Adrenal gland (tissue), 9 donors: ENCODE measurements at regions not wholly inside any gene's neighbourhood (a gene's known extent, or its start where the extent isn't known, plus 50 kb on each side); places are given as distances from the start of the nearest gene placed in this dataset.

ENCODE experiments used
- DNase-seq, 7 donors: peaks; one replicate each; pipeline ENCODE4 v3.0.0-alpha.2; 2019 to 2020
- H3K27ac ChIP-seq, 5 donors: fragments of 200-600 bp; sonication (generic) in 4 of 5; 1 replicate in 3 of 5; 2 replicates in 2 of 5; pipeline versions ENCODE4 v1.5.1 to v1.8.0; 2016 to 2020; ENCODE audit warnings: mild to moderate bottlenecking in 1 of 5
- H3K27me3 ChIP-seq: fragments of 200-600 bp; 2 replicates; pipeline ENCODE4 v1.8.0; 2021
- H3K36me3 ChIP-seq, 2 donors: fragments of 200-600 bp; replicated peaks in 1 of 2; 1 replicate in 1 of 2; 2 replicates in 1 of 2; pipeline versions ENCODE4 v1.5.1 to v1.8.0; 2018 to 2022
- H3K4me1 ChIP-seq, 2 donors: fragments of 200-600 bp; replicated peaks in 1 of 2; 1 replicate in 1 of 2; 2 replicates in 1 of 2; pipeline versions ENCODE4 v1.5.1 to v1.8.0; 2018 to 2021
- H3K4me3 ChIP-seq, 4 donors: fragments of 200-600 bp; sonication (generic) in 3 of 4; one replicate each; pipeline ENCODE4 v1.5.1; 2016 to 2018
- H3K9me3 ChIP-seq, 3 donors: fragments of 200-600 bp; sonication (generic) in 1 of 3; replicated peaks in 1 of 3; 1 replicate in 2 of 3; 2 replicates in 1 of 3; pipeline versions ENCODE4 v1.5.1 to v1.8.0; 2016 to 2021
- POLR2A ChIP-seq, 2 donors: fragments of 450-650 bp; IDR thresholded peaks; one replicate each; pipeline ENCODE4 v1.6.1; 2017; ENCODE audit warnings: antibody characterized with exemption in 2 of 2, mild to moderate bottlenecking in 2 of 2, moderate library complexity in 1 of 2
- WGBS, 4 donors: extraction: QIAGEN DNeasy Blood & Tissue Kit in 2 of 4; methylation state at CpG; one replicate each; pipeline versions ENCODE4 v1.1.5 to v1.1.7; 2013 to 2017; 5-methylcytosine and 5-hydroxymethylcytosine counted together
- intact Hi-C, 2 donors: fragments of 100-400 bp; cut with DNase I; formaldehyde crosslinking; loops; one replicate each; pipeline versions ENCODE4 v1.14.1 to v1.15.0; 2022 to 2023
- TF ChIP-seq, protein P1 (sequence below), 6 experiments: fragments of 450-650 bp in 4 of 6; fragments of 200-600 bp in 2 of 6; sonication (generic) in 1 of 6; IDR thresholded peaks; 1 replicate in 5 of 6; 2 replicates in 1 of 6; pipeline versions ENCODE4 v1.5.1 to v1.8.0; 2016 to 2021; ENCODE audit warnings: antibody characterized with exemption in 6 of 6, mild to moderate bottlenecking in 2 of 6, moderate library complexity in 1 of 6
- donor health status: healthy with polysubstance abuse.
- donor health status: Bipolar disorder and iron deficiency.
- donor health status: DM: yes; HTN: yes; CAD: no.
- donor health status: DM: no; HTN: no; CAD: no.
- donor health status: DM: no; HTN: no; CAD: no.

DNA sequence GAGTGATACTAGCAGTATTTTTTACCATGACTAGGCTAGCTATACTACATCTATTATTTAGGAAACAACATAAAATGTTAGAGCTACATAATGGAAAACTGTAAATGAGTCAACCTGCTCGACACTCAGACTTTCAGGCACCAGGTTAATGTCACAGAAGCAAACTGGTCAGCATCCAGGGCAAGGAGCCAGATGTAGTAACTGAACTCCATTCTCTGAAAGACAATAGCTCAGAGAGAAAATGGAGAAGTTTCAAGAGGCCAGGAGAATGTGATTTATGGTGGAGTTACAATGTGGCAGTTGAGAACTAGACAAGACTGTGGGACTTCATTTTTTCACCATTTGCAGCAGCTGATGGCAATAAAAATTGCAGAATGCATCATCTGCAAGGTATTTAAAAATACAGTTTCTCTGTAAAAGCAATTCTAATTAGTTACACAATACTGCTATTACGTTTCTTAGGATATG, 342.7 kb upstream of the PABPC4L start:
- no peak for TF ChIP-seq POLR2A (IDR thresholded peaks at IDR 0.05)
- H3K9me3 ChIP-seq: peaks cover 0 to 7% (median 0%) of the 10 kb centered on the region in 3 donors
- H3K4me3 ChIP-seq: no peak overlapping the region
- H3K27ac ChIP-seq: no peak overlapping the region
- peak in 1 of 7 donors; percentile 50 for DNase-seq
- WGBS, 4 donors: 29 to 43% (median 37%) methylated on average over 2 of the region's 2 CpGs
- intact Hi-C loops: no loop called here
- H3K4me1 ChIP-seq: no peaks in the 10 kb centered on the region
- H3K36me3 ChIP-seq: no peaks in the 10 kb centered on the region
- no peaks in the 10 kb centered on the region for H3K27me3 ChIP-seq

DNA sequence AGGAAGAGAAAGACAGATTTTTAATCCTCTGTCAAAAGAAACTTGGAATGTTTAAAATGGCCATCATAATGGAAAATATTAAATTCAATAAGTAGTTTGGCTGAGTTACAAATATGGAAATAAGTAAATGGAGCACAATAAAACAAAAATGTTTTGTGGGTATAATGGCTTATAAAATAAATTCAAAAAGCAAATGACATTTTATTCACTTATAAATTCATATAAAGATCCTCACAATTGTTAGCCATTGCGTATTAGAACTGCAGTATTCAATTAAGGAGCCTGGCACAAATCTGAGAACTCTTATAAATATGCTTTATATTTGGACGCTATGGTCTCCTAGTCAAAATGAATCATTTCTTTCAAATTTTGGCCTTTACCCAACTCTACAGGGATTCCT, 339.0 kb upstream of the PABPC4L start:
- intact Hi-C loops: no loop called here
- Histone ChIP-seq H3K4me1 (no peaks in the 10 kb centered on the region), H3K27ac (no peak overlapping the region), H3K9me3 (no peaks in the 10 kb centered on the region), H3K4me3 (no peak overlapping the region), H3K36me3 (no peaks in the 10 kb centered on the region), H3K27me3 (no peaks in the 10 kb centered on the region)
- no peak for DNase-seq
- 79 to 93% (median 80%) methylated on average over 2 of the region's 2 CpGs for WGBS, 4 donors
- TF ChIP-seq POLR2A (IDR thresholded peaks at IDR 0.05): no peak
- TF ChIP-seq, protein P1, sequence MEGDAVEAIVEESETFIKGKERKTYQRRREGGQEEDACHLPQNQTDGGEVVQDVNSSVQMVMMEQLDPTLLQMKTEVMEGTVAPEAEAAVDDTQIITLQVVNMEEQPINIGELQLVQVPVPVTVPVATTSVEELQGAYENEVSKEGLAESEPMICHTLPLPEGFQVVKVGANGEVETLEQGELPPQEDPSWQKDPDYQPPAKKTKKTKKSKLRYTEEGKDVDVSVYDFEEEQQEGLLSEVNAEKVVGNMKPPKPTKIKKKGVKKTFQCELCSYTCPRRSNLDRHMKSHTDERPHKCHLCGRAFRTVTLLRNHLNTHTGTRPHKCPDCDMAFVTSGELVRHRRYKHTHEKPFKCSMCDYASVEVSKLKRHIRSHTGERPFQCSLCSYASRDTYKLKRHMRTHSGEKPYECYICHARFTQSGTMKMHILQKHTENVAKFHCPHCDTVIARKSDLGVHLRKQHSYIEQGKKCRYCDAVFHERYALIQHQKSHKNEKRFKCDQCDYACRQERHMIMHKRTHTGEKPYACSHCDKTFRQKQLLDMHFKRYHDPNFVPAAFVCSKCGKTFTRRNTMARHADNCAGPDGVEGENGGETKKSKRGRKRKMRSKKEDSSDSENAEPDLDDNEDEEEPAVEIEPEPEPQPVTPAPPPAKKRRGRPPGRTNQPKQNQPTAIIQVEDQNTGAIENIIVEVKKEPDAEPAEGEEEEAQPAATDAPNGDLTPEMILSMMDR (IDR thresholded peaks at IDR 0.05): no peak

DNA sequence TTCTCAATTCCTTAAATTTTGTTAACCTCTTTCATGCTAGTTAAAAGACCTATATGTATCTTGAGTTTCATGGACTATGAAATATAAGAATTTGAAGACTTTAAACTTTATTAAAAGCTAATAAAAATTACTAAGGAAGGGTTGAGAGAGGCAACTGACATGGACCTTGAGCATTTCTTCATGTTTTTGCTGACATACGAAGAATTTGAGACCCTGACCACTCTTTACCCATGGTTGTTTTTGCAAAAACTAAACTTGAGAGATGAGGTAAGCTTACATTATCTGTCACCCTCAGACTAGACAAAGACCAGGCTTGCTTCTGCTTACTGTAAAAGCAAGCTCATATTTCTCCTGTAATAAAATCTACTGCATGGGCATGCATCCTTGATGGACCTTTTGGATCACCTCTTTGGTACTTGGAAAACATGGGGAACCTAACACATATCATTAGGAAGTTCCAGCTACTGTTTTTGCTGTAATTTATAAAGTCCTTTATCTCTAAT, 338.2 kb upstream of the PABPC4L start:
- no peak for TF ChIP-seq POLR2A (IDR thresholded peaks at IDR 0.05)
- TF ChIP-seq, protein P1 (IDR thresholded peaks at IDR 0.05): no peak
- no peaks in the 10 kb centered on the region for H3K9me3 ChIP-seq
- intact Hi-C loops: no loop called here
- H3K4me1 ChIP-seq: no peaks in the 10 kb centered on the region
- H3K27ac ChIP-seq: no peak overlapping the region
- no peaks in the 10 kb centered on the region for H3K27me3 ChIP-seq
- no peak overlapping the region for H3K4me3 ChIP-seq
- no peak for DNase-seq
- H3K36me3 ChIP-seq: no peaks in the 10 kb centered on the region
- 53 to 73% (median 57%) methylated on average over 1 of the region's 1 CpG for WGBS, 4 donors

DNA sequence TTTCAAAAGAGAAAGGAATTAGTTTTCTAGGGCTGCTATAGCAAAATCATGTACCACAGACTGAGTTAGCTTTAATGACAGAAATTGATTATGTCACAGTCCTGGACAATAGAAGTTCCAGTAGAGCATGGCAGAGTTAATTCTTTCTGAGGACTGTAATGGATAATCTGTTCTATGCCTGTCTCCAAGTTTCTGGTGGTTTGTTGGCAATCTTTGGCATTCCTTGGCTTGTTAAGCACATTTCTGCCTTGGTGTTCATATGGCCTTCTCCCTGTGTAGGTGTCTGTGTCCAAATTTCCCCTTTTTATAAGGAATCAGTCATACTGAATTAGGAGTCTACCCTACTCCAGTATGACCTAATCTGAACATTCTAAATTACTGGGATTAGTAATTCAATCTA, 336.1 kb upstream of the PABPC4L start:
- no peak for DNase-seq
- Histone ChIP-seq H3K4me3 (no peak overlapping the region), H3K27ac (no peak overlapping the region), H3K9me3 (no peaks in the 10 kb centered on the region), H3K36me3 (no peaks in the 10 kb centered on the region), H3K4me1 (no peaks in the 10 kb centered on the region), H3K27me3 (no peaks in the 10 kb centered on the region)
- TF ChIP-seq POLR2A (IDR thresholded peaks at IDR 0.05): no peak
- TF ChIP-seq, protein P1 (IDR thresholded peaks at IDR 0.05): no peak
- intact Hi-C loops: no loop called here

DNA sequence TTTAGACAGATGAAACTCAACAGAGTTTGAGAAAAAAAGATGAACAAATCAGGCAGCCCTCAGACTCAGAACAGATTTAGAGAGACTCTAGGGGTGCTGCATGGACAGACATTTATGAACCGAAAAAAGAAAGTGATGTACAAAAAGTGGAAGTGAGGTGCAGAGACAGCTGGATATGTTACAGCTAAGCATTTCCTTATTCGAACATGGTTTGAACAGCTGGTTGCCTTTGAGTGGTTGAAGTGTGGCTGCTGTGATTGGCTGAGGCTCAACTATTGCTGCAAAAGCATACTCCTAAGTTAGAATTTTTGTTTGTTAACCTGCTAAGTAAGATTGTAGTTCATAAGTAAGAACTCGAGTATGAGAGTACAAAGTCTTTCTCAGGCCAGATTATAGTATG, 331.5 kb upstream of the PABPC4L start:
- WGBS, 4 donors: 47 to 65% (median 58%) methylated on average over 3 of the region's 3 CpGs
- no peaks in the 10 kb centered on the region for H3K36me3 ChIP-seq
- DNase-seq: no peak
- H3K4me3 ChIP-seq: no peak overlapping the region
- TF ChIP-seq POLR2A (IDR thresholded peaks at IDR 0.05): no peak
- intact Hi-C loops: no loop called here
- H3K9me3 ChIP-seq: no peaks in the 10 kb centered on the region
- no peak overlapping the region for H3K27ac ChIP-seq
- no peaks in the 10 kb centered on the region for H3K27me3 ChIP-seq
- H3K4me1 ChIP-seq: no peaks in the 10 kb centered on the region
